ENCODE measurements at regions not wholly inside any gene's neighbourhood (a gene's known extent, or its start where the extent isn't known, plus 50 kb on each side); places are given as distances from the start of the nearest gene placed in this dataset.

DNA sequence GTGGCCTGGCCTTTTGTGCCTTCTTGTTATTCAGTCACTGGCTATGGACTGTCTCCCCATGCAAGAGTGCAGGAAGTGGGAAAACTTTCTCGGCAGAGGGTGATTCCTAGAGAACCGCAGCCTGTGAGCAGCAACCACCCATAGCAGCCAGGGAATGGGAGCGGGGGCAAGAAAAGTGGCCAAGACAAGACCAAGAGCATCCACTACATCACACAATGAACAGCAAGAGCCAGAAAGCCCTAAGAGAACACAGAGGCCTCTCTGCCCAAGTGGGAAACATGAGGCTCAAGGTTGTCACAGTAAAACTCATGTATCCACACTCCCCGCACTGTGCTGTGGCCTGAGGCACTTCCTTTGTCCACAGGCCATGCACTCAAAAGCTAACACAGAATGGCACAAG is 129.1 kb upstream of the FSTL4 start:
- DNase-seq (ENCODE audit: extremely low spot score): no peak
- ChIA-PET CTCF (no interaction called here), POLR2A (no interaction called here)
- no peak for TF ChIP-seq TARDBP (IDR thresholded peaks at IDR 0.05)
- no peak for TF ChIP-seq FOXK2 (IDR thresholded peaks at IDR 0.05)
- no peak for TF ChIP-seq FOXM1 (IDR thresholded peaks at IDR 0.05; ENCODE audit: borderline replicate concordance)
- no peak for TF ChIP-seq SP1 (IDR thresholded peaks at IDR 0.05)
- no peak for TF ChIP-seq ARNT (IDR thresholded peaks at IDR 0.05)
- no peak for TF ChIP-seq FOXA1 (IDR thresholded peaks at IDR 0.05)
- TF ChIP-seq SUZ12 (IDR thresholded peaks at IDR 0.05): no peak
- TF ChIP-seq, protein P1, sequence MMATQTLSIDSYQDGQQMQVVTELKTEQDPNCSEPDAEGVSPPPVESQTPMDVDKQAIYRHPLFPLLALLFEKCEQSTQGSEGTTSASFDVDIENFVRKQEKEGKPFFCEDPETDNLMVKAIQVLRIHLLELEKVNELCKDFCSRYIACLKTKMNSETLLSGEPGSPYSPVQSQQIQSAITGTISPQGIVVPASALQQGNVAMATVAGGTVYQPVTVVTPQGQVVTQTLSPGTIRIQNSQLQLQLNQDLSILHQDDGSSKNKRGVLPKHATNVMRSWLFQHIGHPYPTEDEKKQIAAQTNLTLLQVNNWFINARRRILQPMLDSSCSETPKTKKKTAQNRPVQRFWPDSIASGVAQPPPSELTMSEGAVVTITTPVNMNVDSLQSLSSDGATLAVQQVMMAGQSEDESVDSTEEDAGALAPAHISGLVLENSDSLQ (IDR thresholded peaks at IDR 0.05): no peak
- TF ChIP-seq LEF1 (IDR thresholded peaks at IDR 0.05; ENCODE audit: borderline replicate concordance): no peak
- TF ChIP-seq NFRKB (IDR thresholded peaks at IDR 0.05): no peak
- TF ChIP-seq CTBP1 (IDR thresholded peaks at IDR 0.05; ENCODE audit: borderline replicate concordance): no peak
- TF ChIP-seq ELF4 (IDR thresholded peaks at IDR 0.05): no peak
- TF ChIP-seq BHLHE40 (IDR thresholded peaks at IDR 0.05; ENCODE audit: borderline replicate concordance): no peak
- no peak for TF ChIP-seq L3MBTL2 (conservative IDR thresholded peaks at IDR 0.05)
- no peak for TF ChIP-seq ZNF384 (IDR thresholded peaks at IDR 0.05)
- TF ChIP-seq HDGF (IDR thresholded peaks at IDR 0.05; ENCODE audit: borderline replicate concordance): no peak

DNA sequence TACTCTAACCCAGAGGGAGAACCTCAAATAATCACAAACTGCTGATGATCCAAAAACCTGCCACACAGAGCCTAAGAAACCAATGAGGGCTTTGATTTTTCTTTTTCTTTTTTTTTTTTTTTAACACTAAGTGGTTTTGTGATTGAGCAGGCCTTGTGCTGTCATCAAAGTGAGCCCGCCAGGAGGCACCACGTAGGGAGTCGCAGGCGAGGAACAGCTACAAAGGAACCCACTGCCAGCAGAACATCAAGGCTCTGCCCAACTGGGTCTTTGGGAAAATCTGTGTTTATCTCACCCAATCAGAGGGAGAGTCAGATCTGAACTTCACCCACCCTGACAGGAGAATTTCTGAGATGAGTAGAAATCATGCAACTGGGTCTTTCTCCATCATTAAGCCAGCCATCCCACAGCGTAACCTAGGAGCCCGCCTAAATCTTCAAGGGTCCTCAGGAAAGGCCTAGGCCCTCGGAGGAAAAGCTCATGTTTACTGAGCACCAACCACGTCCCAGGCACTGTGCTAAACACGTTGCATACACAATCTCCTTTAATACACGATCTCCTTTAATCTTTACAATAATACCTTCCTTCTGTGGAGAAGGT is 126.9 kb upstream of the FSTL4 start:
- POLR2A ChIA-PET: no interaction called here
- CTCF ChIA-PET: interaction anchor here (1.0 to 1.8 kb wide), 3 partner anchors 11 to 121 kb away, joined by 3 to 6 read pairs (median 4); no protein-coding TSS in a partner anchor
- no peak for DNase-seq (ENCODE audit: extremely low spot score)
- TF ChIP-seq FOXM1 (IDR thresholded peaks at IDR 0.05; ENCODE audit: borderline replicate concordance): no peak
- TF ChIP-seq HDGF (IDR thresholded peaks at IDR 0.05; ENCODE audit: borderline replicate concordance): no peak
- no peak for TF ChIP-seq CTBP1 (IDR thresholded peaks at IDR 0.05; ENCODE audit: borderline replicate concordance)
- no peak for TF ChIP-seq ARNT (IDR thresholded peaks at IDR 0.05)
- TF ChIP-seq ZNF384 (IDR thresholded peaks at IDR 0.05): no peak
- TF ChIP-seq, protein P1 (IDR thresholded peaks at IDR 0.05): no peak
- no peak for TF ChIP-seq SP1 (IDR thresholded peaks at IDR 0.05)
- TF ChIP-seq L3MBTL2 (conservative IDR thresholded peaks at IDR 0.05): no peak
- TF ChIP-seq NFRKB (IDR thresholded peaks at IDR 0.05): no peak
- no peak for TF ChIP-seq BHLHE40 (IDR thresholded peaks at IDR 0.05; ENCODE audit: borderline replicate concordance)
- no peak for TF ChIP-seq FOXA1 (IDR thresholded peaks at IDR 0.05)
- no peak for TF ChIP-seq SUZ12 (IDR thresholded peaks at IDR 0.05)
- no peak for TF ChIP-seq ELF4 (IDR thresholded peaks at IDR 0.05)
- TF ChIP-seq LEF1 (IDR thresholded peaks at IDR 0.05; ENCODE audit: borderline replicate concordance): no peak
- no peak for TF ChIP-seq TARDBP (IDR thresholded peaks at IDR 0.05)

DNA sequence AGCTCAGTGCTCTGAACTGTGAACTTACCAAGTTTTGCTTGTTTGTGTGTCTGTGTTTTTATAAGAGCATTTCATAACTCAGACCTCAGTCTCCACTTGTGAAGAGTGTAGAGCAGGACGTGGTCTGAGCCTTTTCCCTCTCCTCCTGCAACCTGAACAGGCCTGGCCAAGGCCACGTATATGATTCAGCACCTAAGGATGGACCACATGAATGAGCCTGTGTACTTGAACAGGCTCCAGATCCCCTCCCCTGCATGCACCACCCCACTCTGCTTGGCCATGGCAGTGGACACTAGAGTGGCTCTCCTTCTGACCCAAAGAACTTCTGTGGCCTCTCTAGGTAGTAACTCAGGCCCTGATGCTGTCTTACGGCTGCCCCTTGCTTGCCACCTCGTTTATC is 125.9 kb upstream of the FSTL4 start:
- ChIA-PET POLR2A (no interaction called here), CTCF (no interaction called here)
- DNase-seq (ENCODE audit: extremely low spot score): no peak
- TF ChIP-seq TARDBP (IDR thresholded peaks at IDR 0.05) (no peak), FOXM1 (IDR thresholded peaks at IDR 0.05; ENCODE audit: borderline replicate concordance) (no peak), CTBP1 (IDR thresholded peaks at IDR 0.05; ENCODE audit: borderline replicate concordance) (no peak), L3MBTL2 (conservative IDR thresholded peaks at IDR 0.05) (no peak), SP1 (IDR thresholded peaks at IDR 0.05) (no peak), NFRKB (IDR thresholded peaks at IDR 0.05) (no peak), ARNT (IDR thresholded peaks at IDR 0.05) (no peak)

DNA sequence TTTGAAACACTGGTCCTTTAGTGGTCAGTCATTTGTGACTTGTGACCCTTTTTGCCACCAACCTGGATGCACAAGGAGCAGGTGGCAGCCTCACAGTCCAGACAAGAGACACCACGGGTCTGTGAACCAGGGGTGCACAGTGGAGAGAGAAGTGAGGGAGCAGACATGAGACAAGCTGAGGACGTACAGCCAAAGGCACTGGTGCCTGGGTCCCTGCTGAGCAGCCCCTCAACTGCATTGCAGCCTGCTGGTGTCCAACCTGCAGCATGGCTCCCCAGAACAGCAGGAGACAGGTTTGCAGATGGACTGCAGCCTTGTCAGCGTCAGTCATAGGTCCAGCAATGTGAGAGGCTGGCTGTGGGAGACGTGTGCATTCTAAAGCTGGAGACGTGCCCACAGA is 124.2 kb upstream of the FSTL4 start:
- no peak for DNase-seq (ENCODE audit: extremely low spot score)
- TF ChIP-seq HDGF (IDR thresholded peaks at IDR 0.05; ENCODE audit: borderline replicate concordance): no peak
- no peak for TF ChIP-seq L3MBTL2 (conservative IDR thresholded peaks at IDR 0.05)
- ChIA-PET CTCF (no interaction called here), POLR2A (no interaction called here)

DNA sequence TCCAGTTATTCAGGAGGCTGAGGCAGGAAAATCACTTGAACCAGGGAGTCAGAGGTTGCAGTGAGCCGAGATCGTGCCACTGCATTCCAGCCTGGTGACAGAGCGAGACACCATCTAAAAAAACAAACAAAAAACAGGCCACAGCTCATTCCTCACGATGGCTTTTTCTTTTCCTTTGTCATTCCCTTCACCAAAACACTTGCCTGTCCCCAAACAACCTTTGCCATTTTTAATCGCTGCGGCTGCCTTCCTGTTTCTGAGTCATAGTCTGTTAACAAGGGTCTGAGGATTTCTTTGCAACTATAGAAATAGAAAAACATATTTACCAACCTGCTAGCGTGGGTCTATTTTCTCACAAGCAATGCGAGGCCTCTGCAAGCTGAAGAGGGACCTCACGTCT is 123.0 kb upstream of the FSTL4 start:
- no peak for DNase-seq (ENCODE audit: extremely low spot score)
- CTCF ChIA-PET: interaction anchor here (1.4 kb wide), 1 partner anchor 9 kb away, joined by 4 read pairs; no protein-coding TSS in a partner anchor
- POLR2A ChIA-PET: no interaction called here
- no peak for TF ChIP-seq ELF4 (IDR thresholded peaks at IDR 0.05)
- TF ChIP-seq ZNF384 (IDR thresholded peaks at IDR 0.05): no peak
- no peak for TF ChIP-seq SP1 (IDR thresholded peaks at IDR 0.05)
- TF ChIP-seq HDGF (IDR thresholded peaks at IDR 0.05; ENCODE audit: borderline replicate concordance): no peak
- no peak for TF ChIP-seq LEF1 (IDR thresholded peaks at IDR 0.05; ENCODE audit: borderline replicate concordance)
- TF ChIP-seq BHLHE40 (IDR thresholded peaks at IDR 0.05; ENCODE audit: borderline replicate concordance): no peak
- TF ChIP-seq TARDBP (IDR thresholded peaks at IDR 0.05): no peak
- no peak for TF ChIP-seq ARNT (IDR thresholded peaks at IDR 0.05)
- no peak for TF ChIP-seq FOXM1 (IDR thresholded peaks at IDR 0.05; ENCODE audit: borderline replicate concordance)
- TF ChIP-seq L3MBTL2 (conservative IDR thresholded peaks at IDR 0.05): no peak
- TF ChIP-seq CTBP1 (IDR thresholded peaks at IDR 0.05; ENCODE audit: borderline replicate concordance): no peak
- TF ChIP-seq FOXK2 (IDR thresholded peaks at IDR 0.05): no peak
- TF ChIP-seq, protein P1 (IDR thresholded peaks at IDR 0.05): no peak
- no peak for TF ChIP-seq SUZ12 (IDR thresholded peaks at IDR 0.05)

DNA sequence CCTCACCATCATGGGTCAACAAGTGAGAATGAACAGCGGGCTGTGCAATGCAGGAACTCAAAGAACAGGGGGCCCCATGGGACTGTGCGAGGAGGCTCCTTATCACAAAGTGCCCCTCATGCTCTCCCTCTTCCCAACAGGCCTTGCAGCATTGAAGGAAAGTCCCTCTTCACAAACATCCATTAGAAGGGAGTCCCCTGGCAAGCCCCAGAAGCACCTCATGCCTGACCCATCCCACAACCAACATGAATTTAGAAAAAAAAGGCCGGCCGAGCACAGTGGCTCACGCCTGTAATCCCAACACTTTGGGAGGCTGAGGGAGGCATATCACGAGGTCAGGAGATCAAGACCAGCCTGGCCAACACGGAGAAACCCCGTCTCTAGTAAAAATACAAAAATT is 122.6 kb upstream of the FSTL4 start:
- no peak for DNase-seq (ENCODE audit: extremely low spot score)
- CTCF ChIA-PET: interaction anchor here (1.4 kb wide), 1 partner anchor 8 kb away, joined by 4 read pairs; no protein-coding TSS in a partner anchor
- POLR2A ChIA-PET: no interaction called here
- no peak for TF ChIP-seq FOXM1 (IDR thresholded peaks at IDR 0.05; ENCODE audit: borderline replicate concordance)
- TF ChIP-seq L3MBTL2 (conservative IDR thresholded peaks at IDR 0.05): no peak
- no peak for TF ChIP-seq SUZ12 (IDR thresholded peaks at IDR 0.05)

All from HEK293T (cell line).